HG03175 (cell line): ENCODE measurements at regions not wholly inside any gene's neighbourhood (a gene's known extent, or its start where the extent isn't known, plus 50 kb on each side); places are given as distances from the start of the nearest gene placed in this dataset.
"Not testable (repeated sequence)": the region's sequence is repeated elsewhere in the genome, so short reads cannot be mapped to it uniquely, and the experiment has no call there.

ENCODE experiments used
- ATAC-seq: cut with Tn5 transposase; IDR thresholded peaks from one replicate; pipeline ENCODE4 v1.9.1; 2021; ENCODE audit warnings: mild to moderate bottlenecking, moderate library complexity; ENCODE audit not compliant: unreplicated experiment

- ATAC-seq: no peak
Observed at GRCh38 chr1:4132352-4133296, 232.6 kb upstream of the C1orf174 start.

- ATAC-seq: no peak
Observed at GRCh38 chr1:4133297-4133938, 233.3 kb upstream of the C1orf174 start.

GRCh38 chr1:4133939-4134321 lies 233.9 kb upstream of the C1orf174 start:
- ATAC-seq: no peak

GRCh38 chr1:4135853-4136252 lies 235.8 kb upstream of the C1orf174 start:
- not testable (repeated sequence) for ATAC-seq

GRCh38 chr1:4137621-4138415 lies 237.7 kb upstream of the C1orf174 start:
- no peak for ATAC-seq

GRCh38 chr1:4139646-4140045 lies 239.6 kb upstream of the C1orf174 start:
- ATAC-seq: no peak

- ATAC-seq: no peak
Observed at GRCh38 chr1:4140241-4140640, 240.2 kb upstream of the C1orf174 start.

- ATAC-seq: no peak
Observed at GRCh38 chr1:4140821-4141220, 240.7 kb upstream of the C1orf174 start.

- ATAC-seq: no peak
Observed at GRCh38 chr1:4144349-4144971, 244.4 kb upstream of the C1orf174 start.

- ATAC-seq: no peak
Observed at GRCh38 chr1:4146101-4146500, 246.0 kb upstream of the C1orf174 start.

- no peak for ATAC-seq
Observed at GRCh38 chr1:4146614-4147013, 246.5 kb upstream of the C1orf174 start.

- no peak for ATAC-seq
Observed at GRCh38 chr1:4147509-4147908, 247.4 kb upstream of the C1orf174 start.

GRCh38 chr1:4149281-4149680 lies 249.2 kb upstream of the C1orf174 start:
- ATAC-seq: no peak

GRCh38 chr1:4149831-4150230 lies 249.8 kb upstream of the C1orf174 start:
- no peak for ATAC-seq

GRCh38 chr1:4150262-4150661 lies 250.2 kb upstream of the C1orf174 start:
- ATAC-seq: no peak

- ATAC-seq: no peak
Observed at GRCh38 chr1:4152266-4152665, 252.2 kb upstream of the C1orf174 start.

- no peak for ATAC-seq
Observed at GRCh38 chr1:4153571-4153970, 253.5 kb upstream of the C1orf174 start.

- no peak for ATAC-seq
Observed at GRCh38 chr1:4156241-4156973, 256.3 kb upstream of the C1orf174 start.

GRCh38 chr1:4160181-4160580 lies 260.1 kb upstream of the C1orf174 start:
- ATAC-seq: no peak

GRCh38 chr1:4161366-4162006 lies 261.4 kb upstream of the C1orf174 start:
- no peak for ATAC-seq
